MM.1S (cell line): ENCODE measurements at regions not wholly inside any gene's neighbourhood (a gene's known extent, or its start where the extent isn't known, plus 50 kb on each side); places are given as distances from the start of the nearest gene placed in this dataset.

Source experiments
- CTCF ChIP-seq: fragments of 300-600 bp; sonication (generic); IDR thresholded peaks from 2 replicates; pipeline ENCODE4 v1.5.1; 2016; ENCODE audit warnings: antibody characterized with exemption, low read length, mixed read lengths
- EZH2 ChIP-seq: fragments of 300-600 bp; sonication (generic); optimal IDR thresholded peaks from 2 replicates; pipeline ENCODE3; 2017; ENCODE audit warnings: low read depth, mild to moderate bottlenecking, antibody characterized with exemption, low read length, mixed read lengths

- TF ChIP-seq CTCF (no peak), EZH2 (no peak)
Observed at GRCh38 chr7:125661677-125662076, 732.1 kb upstream of the POT1 start.
